IMR-90 (cell line): ENCODE measurements at regions not wholly inside any gene's neighbourhood (a gene's known extent, or its start where the extent isn't known, plus 50 kb on each side); places are given as distances from the start of the nearest gene placed in this dataset.

ENCODE experiments used
- BHLHE40 ChIP-seq: fragments of 150-350 bp; IDR thresholded peaks from 2 replicates; pipeline ENCODE4 v1.6.1; 2016; ENCODE audit warnings: mild to moderate bottlenecking, low read depth, low read length
- CEBPB ChIP-seq: IDR thresholded peaks from 2 replicates; pipeline ENCODE4 v1.6.1; 2012; ENCODE audit warnings: low read depth, low read length, improper control_type of control experiment
- CHD1 ChIP-seq: IDR thresholded peaks from 2 replicates; pipeline ENCODE4 v1.6.1; 2012; ENCODE audit warnings: low read depth, low read length, improper control_type of control experiment
- ELK1 ChIP-seq: fragments of 150-350 bp; IDR thresholded peaks from 2 replicates; pipeline ENCODE4 v1.6.1; 2016; ENCODE audit warnings: low read depth, mild to moderate bottlenecking, low read length, moderate library complexity, borderline replicate concordance
- FOS ChIP-seq: fragments of 150-350 bp; IDR thresholded peaks from 2 replicates; pipeline ENCODE4 v1.6.1; 2016; ENCODE audit warnings: low read depth, low read length
- MAFK ChIP-seq: IDR thresholded peaks from 2 replicates; pipeline ENCODE4 v1.6.1; 2012; ENCODE audit warnings: low read depth, low read length, improper control_type of control experiment
- MXI1 ChIP-seq: IDR thresholded peaks from 2 replicates; pipeline ENCODE4 v1.6.1; 2012; ENCODE audit warnings: low read depth, mild to moderate bottlenecking, low read length, moderate library complexity, borderline replicate concordance
- NFE2L2 ChIP-seq: fragments of 150-350 bp; IDR thresholded peaks from 2 replicates; pipeline ENCODE4 v1.6.1; 2016; ENCODE audit warnings: low read depth, mild to moderate bottlenecking, low read length
- POLR2A ChIP-seq: IDR thresholded peaks from 2 replicates; pipeline ENCODE4 v1.6.1; 2012; ENCODE audit warnings: mild to moderate bottlenecking, low read depth, low read length
- SMC3 ChIP-seq: fragments of 150-350 bp; IDR thresholded peaks from 2 replicates; pipeline ENCODE4 v1.6.1; 2016; ENCODE audit warnings: low read depth, mild to moderate bottlenecking, antibody characterized with exemption, low read length, moderate library complexity
- TF ChIP-seq, protein P1 (sequence below): fragments of 150-350 bp; IDR thresholded peaks from 2 replicates; pipeline ENCODE4 v1.6.1; 2017; ENCODE audit warnings: mild to moderate bottlenecking, antibody characterized with exemption, low read length, low read depth
- TF ChIP-seq, protein P2 (sequence below): conservative IDR thresholded peaks from 2 replicates; pipeline ENCODE4 v1.5.1; 2012; ENCODE audit warnings: mild to moderate bottlenecking, low read depth, low read length, improper control_type of control experiment

DNA sequence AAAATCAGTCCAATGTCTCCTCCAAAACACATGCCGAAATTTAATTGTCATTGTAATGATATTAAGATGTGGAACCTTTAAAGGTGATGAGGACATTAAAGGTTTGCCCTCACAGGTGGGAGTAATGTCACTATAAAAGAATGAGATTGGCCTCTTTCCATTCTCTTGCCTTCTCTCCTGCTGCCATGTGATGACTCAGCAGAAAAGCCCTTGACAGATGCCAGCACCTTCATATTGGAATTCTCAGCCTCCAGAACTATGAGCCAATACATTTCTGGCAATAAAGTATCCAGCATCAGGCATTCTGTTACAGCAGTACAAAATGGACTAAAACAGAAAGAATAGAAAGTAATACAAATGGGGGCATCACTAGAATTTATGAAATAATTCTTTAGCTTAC is 609.7 kb downstream of the SLC16A7 start:
- TF ChIP-seq, protein P1, sequence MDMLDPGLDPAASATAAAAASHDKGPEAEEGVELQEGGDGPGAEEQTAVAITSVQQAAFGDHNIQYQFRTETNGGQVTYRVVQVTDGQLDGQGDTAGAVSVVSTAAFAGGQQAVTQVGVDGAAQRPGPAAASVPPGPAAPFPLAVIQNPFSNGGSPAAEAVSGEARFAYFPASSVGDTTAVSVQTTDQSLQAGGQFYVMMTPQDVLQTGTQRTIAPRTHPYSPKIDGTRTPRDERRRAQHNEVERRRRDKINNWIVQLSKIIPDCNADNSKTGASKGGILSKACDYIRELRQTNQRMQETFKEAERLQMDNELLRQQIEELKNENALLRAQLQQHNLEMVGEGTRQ: no peak
- TF ChIP-seq, protein P2, sequence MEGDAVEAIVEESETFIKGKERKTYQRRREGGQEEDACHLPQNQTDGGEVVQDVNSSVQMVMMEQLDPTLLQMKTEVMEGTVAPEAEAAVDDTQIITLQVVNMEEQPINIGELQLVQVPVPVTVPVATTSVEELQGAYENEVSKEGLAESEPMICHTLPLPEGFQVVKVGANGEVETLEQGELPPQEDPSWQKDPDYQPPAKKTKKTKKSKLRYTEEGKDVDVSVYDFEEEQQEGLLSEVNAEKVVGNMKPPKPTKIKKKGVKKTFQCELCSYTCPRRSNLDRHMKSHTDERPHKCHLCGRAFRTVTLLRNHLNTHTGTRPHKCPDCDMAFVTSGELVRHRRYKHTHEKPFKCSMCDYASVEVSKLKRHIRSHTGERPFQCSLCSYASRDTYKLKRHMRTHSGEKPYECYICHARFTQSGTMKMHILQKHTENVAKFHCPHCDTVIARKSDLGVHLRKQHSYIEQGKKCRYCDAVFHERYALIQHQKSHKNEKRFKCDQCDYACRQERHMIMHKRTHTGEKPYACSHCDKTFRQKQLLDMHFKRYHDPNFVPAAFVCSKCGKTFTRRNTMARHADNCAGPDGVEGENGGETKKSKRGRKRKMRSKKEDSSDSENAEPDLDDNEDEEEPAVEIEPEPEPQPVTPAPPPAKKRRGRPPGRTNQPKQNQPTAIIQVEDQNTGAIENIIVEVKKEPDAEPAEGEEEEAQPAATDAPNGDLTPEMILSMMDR: no peak
- TF ChIP-seq POLR2A (no peak), FOS (no peak), MXI1 (no peak), SMC3 (no peak), NFE2L2 (peak; percentile 94), CHD1 (no peak), MAFK (peak; percentile 99), BHLHE40 (no peak), CEBPB (no peak), ELK1 (no peak)
